Activated T-cell treated with anti-CD3 and anti-CD28 coated beads for 4 hours (primary cell): ENCODE measurements at regions not wholly inside any gene's neighbourhood (a gene's known extent, or its start where the extent isn't known, plus 50 kb on each side); places are given as distances from the start of the nearest gene placed in this dataset.
"Not testable (repeated sequence)": the region's sequence is repeated elsewhere in the genome, so short reads cannot be mapped to it uniquely, and the experiment has no call there.

Experiments used
- DNase-seq: peaks from one replicate; pipeline ENCODE4 v3.0.0-alpha.2; 2020

DNA sequence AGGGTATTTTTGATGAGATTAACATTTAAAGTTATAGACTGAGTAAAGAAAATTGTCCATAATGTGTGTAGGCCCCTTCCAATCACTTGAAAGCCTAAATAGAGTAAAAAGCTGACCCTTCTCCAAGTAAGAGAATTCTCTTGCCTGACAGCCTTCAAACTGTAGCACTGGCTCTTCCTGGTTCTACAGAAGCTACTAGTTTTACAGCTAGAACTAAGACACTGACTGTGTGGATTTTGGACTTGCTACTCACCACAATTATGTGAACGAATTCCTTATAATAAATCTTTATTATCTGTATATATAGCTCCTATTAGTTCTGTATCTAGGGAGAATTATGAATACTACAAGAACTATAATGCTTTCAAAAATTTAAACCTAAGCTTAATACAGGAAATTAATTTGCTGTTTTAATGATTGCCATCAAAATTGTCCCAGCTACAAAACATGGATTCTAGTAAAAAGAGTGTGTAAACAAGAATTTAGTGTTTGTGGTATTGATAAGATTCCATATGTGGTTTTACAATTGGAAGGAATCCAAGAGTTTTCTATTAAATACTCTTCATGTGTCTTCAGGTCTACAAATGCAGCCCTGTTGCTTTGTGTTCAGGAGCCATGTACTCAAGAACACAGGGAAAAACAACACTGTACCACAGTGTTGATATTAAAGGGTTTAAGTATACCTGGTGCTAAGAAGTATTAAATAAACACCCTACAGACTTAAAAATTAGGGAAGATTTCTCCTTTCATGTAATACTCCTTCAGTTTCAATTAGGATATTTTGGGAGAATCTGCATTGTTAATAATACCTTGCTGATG, 366.5 kb downstream of the CXXC4 start:
- DNase-seq: no peak

DNA sequence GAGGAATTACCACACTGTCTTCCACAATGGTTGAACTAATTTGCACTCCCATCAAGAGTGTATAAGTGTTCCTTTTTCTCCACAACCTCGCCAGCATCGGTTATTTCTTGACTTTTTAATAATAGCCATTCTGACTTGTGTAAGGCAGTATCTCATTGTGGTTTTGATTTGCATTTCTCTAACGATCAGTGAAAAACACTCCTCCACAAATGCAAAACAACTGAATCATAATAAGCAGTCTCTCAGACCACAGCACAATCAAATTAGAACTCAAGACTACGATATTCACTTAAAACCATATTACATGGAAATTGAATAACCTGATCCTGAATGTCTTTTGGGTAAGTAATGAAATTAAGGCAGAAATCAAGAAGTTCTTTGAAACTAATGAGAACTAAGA, 371.7 kb downstream of the CXXC4 start:
- no peak for DNase-seq

DNA sequence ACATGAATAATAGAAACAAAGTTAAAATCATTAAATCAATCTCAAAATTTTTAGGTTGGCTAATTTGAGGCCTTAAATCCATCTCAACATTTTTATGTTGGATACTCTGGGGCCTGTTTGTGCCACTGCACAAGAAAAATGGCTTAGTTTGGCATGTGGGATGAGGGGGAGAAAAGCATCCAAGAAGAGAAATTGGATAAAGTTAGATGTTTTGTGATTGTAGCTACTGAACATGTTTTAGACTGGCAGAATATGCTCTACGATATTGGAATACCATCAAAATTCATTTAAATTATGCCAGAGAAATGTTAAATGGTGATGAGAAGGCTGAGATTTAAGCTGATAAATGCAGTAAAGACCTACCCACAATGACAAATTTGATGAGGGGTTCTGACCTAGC, 376.9 kb downstream of the CXXC4 start:
- no peak for DNase-seq

DNA sequence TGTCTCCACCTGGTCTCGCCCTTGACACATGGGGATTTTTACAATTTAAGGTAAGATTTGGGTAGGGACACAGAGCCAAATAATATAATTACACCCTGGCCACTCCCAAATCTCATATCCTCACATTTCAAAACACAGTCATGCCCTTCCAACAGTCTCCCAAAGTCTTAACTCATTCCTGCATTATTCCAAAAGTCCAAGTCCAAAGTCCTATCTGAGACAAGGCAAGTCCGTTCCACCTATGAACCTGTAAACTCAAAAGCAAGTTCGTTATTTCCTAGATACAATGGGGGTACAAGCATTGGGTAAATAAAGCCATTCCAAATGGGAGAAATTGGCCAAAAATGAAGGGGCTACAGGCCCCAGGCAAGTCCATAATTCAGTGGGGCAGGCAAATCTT, 380.8 kb downstream of the CXXC4 start:
- no peak for DNase-seq

DNA sequence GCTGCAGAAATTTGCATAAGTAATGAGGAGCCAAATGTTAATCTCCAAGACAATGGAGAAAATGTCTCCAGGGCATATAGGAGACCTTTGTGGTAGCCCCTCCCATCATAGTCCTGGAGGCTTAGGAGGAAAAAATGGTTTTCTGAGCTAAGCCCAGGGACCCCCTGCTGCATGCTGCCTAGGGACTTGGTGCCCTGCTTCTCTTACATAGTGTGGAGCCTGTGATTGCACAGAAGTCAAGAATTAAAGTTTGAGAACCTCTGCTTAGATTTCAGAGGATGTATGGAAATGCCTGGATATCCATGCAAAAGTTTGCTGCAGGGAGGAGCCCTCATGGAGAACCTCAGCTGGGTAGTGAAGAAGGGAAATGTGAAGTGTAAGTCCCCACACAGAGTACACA, 379.4 kb upstream of the TACR3 start:
- no peak for DNase-seq

DNA sequence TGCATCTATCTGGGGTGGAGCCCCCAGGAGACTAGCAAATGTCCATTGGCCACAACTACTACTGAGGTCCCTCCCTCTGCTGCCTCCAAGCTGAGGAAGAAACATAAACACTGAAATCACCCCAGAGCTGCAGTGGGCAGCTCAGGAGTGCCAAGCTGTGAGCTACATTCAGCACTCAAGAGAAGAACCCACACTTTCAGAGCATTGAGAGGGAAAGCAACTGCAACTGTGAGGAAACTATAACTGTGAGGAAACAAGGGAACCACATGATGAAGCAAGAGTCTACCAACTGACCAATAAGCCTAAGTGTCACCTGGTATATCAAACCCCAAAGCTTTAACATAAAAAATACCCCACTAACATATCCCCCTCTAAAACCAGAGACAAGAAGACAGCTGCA, 373.5 kb upstream of the TACR3 start:
- no peak for DNase-seq

DNA sequence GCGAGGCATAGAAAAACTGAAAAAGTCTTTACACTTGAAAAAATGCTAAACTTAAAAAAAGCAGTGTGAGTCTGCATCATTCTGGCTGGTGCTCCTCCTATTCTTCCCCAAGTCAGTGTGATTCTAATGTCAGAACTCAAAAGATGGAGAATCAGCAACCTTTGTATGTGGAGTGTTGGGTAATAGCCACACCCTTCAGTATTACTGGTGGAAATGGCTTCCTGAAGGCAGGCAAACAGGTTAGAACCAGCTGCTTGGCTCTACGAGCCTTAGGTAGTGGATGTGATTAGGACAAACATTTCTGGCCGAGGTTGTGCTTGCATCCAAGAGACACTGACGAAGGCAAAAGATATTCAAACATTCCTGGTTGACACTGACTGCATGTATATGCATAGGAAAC, 353.4 kb upstream of the TACR3 start:
- no peak for DNase-seq

DNA sequence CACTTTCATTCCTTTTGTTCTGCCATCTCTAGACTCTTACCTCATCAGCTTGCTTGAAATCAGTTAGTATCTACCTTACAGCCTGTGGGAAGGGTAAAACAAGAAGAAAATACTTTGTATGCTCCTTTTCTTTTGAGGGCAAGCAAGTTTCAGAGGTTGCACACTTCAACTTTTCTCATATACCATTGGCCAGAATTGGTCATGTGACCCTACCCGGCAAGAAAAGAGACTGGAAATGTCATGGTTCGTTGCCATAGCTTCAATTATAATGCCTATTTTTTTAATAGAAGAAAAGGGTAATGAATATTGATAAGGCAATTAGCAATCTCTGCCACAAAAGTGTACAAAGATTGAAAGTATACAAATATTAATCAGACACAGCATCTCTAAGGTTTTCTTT, 346.7 kb upstream of the TACR3 start:
- no peak for DNase-seq

DNA sequence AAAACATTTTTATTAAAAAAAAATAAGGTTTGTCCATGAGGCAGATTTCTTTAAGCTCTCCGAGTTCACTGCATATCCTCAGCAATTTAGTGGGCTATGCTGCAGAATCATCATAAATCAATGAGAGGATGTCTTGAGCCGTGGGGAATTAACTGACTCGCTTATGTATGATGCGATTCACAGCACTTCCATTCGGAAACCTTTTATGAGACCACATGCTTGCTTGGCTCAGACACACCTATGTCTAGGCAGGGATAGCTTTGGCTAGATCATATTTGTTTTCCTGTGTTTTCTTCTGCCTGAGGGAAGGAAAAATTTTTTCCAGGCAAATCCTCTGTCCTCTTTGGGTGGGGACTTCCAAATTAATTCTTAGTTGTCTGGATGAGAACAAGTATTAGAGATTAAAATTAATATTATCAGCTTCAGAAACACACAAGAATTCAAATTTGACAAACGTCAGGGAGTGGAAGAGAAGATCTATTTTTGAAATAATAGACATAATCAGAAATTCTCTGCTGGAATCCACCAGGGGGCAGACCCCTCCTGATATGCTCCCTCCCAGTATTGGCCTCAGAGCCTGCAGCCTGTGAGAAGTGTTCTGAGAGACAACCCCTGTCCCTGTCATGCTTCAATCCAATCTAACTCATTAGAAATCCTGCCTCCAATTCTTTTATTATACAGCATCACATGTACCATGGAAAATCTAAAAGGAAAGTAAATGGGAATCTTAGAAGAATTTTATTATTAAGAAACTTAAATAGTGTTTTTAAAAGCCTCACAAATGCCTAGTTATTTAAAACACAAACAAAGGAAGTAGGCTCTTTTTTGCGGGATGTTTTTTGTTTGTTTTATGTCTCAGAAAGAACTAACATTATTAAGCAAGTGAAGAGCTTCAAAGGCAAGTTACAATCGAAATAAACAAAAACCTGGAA, 345.1 kb upstream of the TACR3 start:
- DNase-seq: no peak

DNA sequence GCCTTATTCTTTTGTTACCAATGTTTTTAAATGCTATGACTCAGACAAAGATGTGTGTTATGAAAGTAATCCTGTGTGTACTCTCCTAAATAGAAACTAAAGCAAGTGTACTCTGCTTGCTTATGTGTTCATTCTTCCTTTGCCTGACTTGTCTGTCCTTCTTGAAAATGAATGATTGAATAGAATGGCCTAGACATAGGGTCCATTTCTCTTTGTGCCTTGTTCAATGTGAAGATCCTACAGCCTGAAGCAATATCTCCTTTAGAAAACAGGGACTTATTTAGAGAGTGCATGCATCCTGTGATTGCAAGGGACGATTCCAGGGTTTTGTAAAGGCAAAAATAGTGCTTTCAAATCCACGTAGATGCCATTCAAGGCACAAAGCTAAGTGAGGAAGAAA, 343.6 kb upstream of the TACR3 start:
- no peak for DNase-seq

DNA sequence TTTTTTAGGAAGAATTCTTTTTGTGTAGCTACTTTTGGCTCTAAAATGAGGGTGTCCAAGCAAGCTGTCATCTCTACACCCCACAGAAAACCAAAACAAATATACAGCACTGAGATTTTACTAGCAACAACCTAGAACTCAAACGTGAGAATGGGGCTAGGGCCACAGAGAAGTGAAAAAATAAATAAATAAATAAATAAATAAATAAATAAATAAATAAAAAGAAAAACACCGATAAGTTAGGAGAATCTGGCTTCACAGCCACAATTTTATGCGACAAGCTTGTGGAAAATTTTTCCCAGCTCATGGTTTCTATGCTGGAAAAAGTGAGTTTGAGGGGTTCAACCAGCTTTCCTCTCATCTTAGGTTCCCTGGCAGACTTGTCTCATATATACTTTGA, 324.6 kb upstream of the TACR3 start:
- DNase-seq: no peak

DNA sequence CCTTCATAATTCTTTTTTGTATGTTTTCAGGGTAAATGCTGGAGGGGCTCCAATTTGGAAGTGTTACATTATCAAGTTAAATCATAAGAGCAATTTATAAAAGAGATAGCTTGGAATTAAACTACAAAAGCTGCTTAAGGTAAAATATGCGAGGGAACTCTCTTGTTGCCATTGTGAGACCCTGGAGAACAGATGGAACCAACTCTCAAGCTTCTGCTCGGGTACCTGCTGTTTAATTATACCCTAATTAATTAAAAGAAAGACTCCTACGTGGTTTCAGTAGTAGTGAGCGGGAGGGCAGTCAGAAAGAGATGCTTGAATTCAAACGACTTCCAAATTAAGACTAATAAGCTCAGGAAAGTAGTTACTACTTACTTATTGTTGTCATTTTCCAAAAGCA, 313.1 kb upstream of the TACR3 start:
- no peak for DNase-seq

DNA sequence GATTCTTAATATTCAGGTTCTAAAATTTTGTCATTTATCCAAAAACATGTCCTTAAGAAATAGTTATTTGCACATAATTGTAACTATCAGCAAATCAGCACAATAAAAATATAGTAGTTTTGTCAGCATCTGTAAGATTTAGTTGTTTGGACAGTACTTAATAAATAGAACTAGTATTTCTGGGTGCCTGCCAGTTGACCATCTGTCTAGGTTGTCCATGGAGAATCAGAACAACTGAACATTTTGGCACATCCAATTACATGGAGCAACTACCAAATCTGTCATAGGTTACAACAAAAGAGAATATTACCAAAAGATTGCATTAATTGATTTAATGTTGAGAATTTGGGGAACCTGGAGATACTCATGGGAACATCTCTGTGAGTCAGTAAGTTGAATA, 305.5 kb upstream of the TACR3 start:
- DNase-seq: no peak

DNA sequence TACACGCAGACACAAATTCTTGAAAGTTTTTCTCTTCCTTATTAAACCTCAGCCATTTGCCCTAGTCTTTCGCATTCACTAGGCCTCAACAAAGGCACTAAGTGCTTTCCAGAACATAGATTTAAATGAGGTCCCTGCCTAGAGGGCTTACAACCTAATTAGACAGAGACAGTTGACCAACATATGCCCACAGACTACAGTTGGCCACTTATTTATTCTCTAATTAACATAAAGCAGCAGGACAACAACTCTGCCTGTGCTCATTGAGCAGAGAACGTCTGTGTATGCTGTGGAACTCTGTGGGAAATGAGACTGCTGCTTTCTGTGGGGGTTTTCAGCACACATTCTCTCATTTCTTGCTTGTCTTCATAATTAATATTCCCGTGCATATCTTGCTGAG, 303.0 kb upstream of the TACR3 start:
- no peak for DNase-seq

DNA sequence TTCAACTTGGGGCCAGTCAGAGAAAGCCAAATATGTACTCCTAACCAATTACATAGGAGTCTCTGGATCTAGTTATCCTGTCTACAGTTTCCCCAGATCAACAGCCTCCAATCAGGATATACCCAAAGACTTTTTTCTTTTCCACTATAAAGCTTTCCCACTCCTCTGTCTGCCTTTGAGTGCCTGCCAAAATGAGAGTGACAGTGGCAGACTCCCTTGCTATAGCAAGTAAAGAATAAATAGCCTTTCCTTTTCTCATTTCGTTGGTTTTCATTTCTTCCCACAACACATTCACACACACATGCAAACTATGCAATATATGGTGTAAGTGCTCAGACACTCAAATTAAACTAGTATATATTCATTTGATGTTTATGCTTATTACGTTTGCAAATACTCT, 302.4 kb upstream of the TACR3 start:
- DNase-seq: no peak

DNA sequence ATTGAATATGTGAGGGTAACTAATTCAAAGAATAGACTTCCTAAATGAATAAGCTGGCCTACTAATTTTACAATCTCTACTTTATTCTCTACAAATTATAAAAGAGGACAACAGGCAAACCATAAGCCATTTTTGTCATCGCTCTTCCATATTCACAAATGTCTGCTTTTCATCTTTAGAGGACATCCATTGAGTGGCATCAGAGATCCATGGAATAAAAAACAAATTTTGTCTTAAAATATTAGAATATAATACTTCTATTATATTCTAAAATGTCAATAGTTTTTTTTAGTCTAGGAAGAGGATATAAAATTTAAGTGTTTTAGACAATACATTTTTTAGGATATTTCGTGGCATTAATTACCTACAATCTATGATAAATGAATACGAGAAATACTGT, 300.9 kb upstream of the TACR3 start:
- DNase-seq: no peak

DNA sequence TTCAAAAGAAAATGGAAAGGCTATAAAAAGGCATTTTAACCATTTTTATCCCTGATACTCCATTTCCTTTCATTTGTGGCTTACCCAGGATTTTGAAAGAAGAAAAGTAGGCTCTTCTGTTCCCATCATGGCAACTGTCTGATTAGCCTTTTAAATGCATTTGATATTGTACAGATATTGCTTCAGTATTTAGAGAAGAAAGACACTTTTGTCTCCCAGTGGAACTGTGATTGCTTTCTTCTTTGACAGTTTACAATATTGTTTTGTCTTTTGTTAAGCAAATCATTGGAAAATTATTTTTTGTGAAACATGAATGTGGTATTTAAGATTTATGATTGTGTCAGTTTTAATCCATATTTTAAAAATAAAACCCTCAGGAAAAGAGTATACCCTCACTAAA, 297.4 kb upstream of the TACR3 start:
- no peak for DNase-seq

DNA sequence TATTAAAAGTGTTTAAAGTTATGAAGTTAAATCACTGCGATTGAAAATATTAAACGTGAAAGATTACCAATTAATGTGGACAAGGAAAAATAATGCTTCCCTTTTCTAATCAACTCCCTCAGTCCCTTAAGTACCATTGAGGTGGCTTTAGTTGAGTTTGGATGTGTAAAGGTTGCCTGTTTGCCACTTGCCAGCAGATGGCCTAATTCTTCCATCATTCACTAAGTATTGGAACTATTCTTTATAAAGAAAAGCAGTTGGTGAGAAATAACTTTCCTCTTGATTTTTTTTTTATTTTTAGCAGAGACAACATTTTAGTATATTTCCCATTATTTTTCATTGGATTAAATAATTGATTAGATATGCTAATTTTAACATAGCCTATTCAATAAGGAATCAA, 295.9 kb upstream of the TACR3 start:
- no peak for DNase-seq

DNA sequence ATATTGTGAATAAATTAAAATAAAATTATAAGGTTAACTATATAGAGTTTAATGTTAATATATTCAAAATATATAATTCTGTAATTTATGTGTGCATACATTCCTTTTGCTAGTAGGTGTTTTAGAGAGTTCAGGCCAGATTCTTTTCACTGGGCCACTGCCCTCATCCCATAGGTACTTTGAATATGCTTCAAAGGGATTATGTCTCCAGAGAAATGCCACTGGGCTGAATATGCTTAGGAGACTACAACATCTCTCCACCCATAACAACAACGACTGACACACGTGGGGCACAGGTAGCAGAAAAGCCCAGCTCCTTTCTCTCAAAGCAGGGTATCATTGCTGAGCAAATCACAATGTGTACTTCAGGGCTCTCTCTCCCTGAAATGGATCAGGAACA, 290.9 kb upstream of the TACR3 start:
- DNase-seq: no peak

DNA sequence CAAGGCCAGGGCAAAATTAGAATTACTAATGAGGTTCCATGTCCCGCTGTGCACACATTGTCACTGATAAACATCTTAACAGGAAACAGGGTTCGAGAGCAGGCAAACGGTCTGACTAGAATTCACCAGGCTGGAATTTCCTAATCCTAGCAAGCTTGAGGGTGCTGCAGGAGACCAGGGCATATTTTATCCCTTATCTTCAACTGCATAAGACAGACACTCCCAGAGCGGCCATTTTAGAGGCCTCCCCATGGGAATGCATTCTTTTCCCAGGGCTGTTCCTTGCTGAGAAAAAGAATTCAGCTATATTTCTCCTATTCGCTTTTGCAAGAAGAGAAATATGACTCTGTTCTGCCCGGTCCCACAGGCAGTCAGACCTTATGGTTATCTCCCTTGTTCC, 282.5 kb upstream of the TACR3 start:
- not testable (repeated sequence) for DNase-seq

DNA sequence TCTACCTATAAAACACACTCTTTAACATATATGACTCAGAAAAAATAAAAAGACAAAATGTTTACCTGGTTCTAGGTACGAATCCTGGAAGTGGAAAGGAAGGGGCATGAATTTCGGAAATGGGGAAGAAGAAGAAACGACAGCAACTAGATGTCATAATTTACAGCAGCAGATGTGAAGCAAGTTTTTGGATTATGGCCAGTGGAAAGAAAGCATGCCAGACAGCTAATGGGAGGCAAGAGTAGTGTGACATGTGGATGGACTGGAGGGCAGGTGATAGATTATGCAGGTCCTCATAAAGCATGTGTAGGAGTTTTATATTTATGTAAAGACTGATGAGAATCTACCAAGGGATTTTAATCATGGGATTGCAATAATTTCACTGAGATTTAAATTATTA, 279.0 kb upstream of the TACR3 start:
- DNase-seq: no peak

DNA sequence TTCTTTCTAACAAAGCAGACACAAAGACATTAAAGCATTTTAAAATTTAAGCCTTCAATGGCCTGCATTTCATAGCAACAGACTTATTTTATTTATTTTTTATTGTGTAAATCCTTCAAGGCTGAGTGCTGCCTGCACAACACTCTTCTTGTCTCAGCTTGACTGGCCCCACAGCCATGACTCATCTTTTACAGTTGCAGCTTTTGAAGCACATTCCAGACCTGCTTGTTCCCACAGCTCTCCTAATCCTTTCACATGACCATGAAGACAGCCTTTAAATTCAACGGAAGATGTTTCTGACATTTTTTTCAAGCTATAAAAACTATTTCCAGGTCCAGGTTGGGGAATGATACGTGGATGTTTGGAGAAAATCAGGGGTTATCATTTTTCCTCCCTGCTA, 276.9 kb upstream of the TACR3 start:
- DNase-seq: no peak

DNA sequence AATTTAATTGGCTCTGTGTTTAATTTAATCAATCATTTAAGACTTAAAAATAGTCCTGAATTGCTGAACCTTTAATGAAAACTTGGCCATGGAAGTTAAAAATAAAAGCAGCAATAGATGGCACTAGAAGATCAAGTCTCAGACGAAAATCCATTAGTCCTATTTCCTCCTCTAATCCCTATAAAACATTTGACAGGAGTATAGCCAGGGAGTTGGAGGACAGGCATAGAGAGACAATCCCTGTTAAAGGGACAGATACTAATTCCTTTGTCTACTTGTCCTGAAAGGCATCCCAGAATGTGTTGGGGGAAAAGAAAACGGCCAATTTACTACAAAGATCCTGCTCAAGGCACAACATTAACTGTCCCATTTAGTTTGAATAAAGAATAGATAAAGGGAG, 276.3 kb upstream of the TACR3 start:
- no peak for DNase-seq

DNA sequence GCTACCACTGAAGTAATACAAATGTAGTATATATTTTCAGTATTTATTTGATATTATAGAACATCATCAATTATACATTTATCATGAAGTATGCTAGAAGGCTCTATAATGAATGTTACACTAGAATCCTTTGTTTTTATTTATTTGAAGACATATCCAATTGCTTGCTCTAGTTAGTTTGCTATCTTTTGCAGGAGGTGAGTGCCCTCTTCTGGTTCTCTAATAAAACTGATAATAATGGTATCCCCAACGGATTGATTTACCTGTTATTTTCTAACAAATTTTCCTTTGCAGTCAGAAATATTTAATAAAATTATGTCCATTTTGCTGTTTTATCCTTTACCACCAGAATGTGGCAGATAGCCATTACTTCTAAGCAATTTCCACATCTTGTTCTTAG, 274.3 kb upstream of the TACR3 start:
- DNase-seq: no peak
